Smooth muscle cell (in vitro differentiated cells): ENCODE measurements at regions not wholly inside any gene's neighbourhood (a gene's known extent, or its start where the extent isn't known, plus 50 kb on each side); places are given as distances from the start of the nearest gene placed in this dataset.
A peak's percentile ranks its signal among the peaks of the same experiment; 100 is the strongest.

Experiments used
- DNase-seq: peaks from one replicate; lab custom pipeline; 2025; ENCODE audit not compliant: unreplicated experiment; lab: John Stamatoyannopoulos, UW
- H2AFZ ChIP-seq: fragments of 200-600 bp; sonication (generic); 2 replicates; pipeline ENCODE4 v1.6.0; 2016; ENCODE audit warnings: antibody characterized with exemption, low read depth, mild to moderate bottlenecking
- H3F3A ChIP-seq: fragments of 200-600 bp; sonication (generic); 2 replicates; pipeline ENCODE4 v1.6.0; 2017; ENCODE audit warnings: antibody characterized with exemption, low read depth
- H3K27ac ChIP-seq: fragments of 200-600 bp; sonication (generic); 2 replicates; pipeline ENCODE4 v1.5.1; 2016; ENCODE audit warnings: low read depth, mild to moderate bottlenecking
- H3K27me3 ChIP-seq: fragments of 200-600 bp; sonication (generic); 2 replicates; pipeline ENCODE4 v1.6.1; 2016; ENCODE audit warnings: low read depth, mild to moderate bottlenecking
- H3K36me3 ChIP-seq: fragments of 200-600 bp; sonication (generic); 2 replicates; pipeline ENCODE4 v1.5.1; 2016; ENCODE audit warnings: low read depth
- H3K4me1 ChIP-seq: fragments of 200-600 bp; sonication (generic); 2 replicates; pipeline ENCODE4 v1.5.1; 2016; ENCODE audit warnings: low read depth
- H3K4me2 ChIP-seq: fragments of 200-600 bp; sonication (generic); 2 replicates; pipeline ENCODE4 v1.6.0; 2016; ENCODE audit warnings: mild to moderate bottlenecking
- H3K4me3 ChIP-seq: fragments of 200-600 bp; sonication (generic); 2 replicates; pipeline ENCODE4 v1.5.1; 2016; ENCODE audit warnings: mild to moderate bottlenecking
- H3K79me2 ChIP-seq: fragments of 200-600 bp; sonication (generic); 2 replicates; pipeline ENCODE4 v1.6.0; 2016; ENCODE audit warnings: low read depth, mild to moderate bottlenecking
- H3K9ac ChIP-seq: fragments of 200-600 bp; sonication (generic); 2 replicates; pipeline ENCODE4 v1.6.0; 2016; ENCODE audit warnings: low read depth
- H3K9me3 ChIP-seq: fragments of 200-600 bp; sonication (generic); replicated peaks from 2 replicates; pipeline ENCODE4 v1.5.1; 2016; ENCODE audit warnings: low read depth
- H4K20me1 ChIP-seq: fragments of 200-600 bp; sonication (generic); 2 replicates; pipeline ENCODE4 v1.6.0; 2016; ENCODE audit warnings: low read depth
- WGBS: methylation state at CpG from one replicate; pipeline ENCODE4 v1.1.7; 2016; ENCODE audit warnings: low lambda C conversion rate; 5-methylcytosine and 5-hydroxymethylcytosine counted together
- TF ChIP-seq, protein P1 (sequence below): fragments of 200-600 bp; sonication (generic); IDR thresholded peaks from 2 replicates; pipeline ENCODE4 v1.5.1; 2017; ENCODE audit warnings: borderline replicate concordance, mild to moderate bottlenecking, antibody characterized with exemption; ENCODE audit not compliant: insufficient read depth, poor library complexity, severe bottlenecking

DNA sequence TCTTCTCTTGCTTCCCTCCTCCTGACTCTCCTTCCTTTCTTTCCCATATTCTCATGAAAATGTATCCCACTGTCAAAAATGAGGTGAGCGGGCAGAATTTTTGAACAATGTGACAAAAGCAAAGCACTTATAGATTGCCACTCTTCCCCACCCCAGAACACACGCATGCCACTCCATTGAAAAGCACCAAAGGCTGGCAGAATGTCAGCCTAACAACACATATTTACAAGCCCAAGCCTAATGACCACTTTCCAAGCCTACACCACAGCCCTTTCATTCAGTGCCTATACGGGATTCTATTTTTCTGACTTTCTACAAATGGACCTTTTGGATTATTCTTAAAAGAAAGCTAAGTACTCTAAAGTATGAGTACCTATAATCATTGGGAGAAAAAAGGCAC is 62.9 kb upstream of the METAP2 start:
- 80% methylated on average over 3 of the region's 3 CpGs for WGBS
- Histone ChIP-seq H4K20me1 (no peaks in the 10 kb centered on the region), H3K27me3 (no peaks in the 10 kb centered on the region), H3K4me3 (no peak overlapping the region), H3K4me1 (no peaks in the 10 kb centered on the region), H3K36me3 (no peaks in the 10 kb centered on the region), H2AFZ (no peak overlapping the region), H3F3A (peaks cover 17% of the 10 kb centered on the region), H3K9ac (peak overlapping the region; percentile 17), H3K79me2 (no peaks in the 10 kb centered on the region), H3K27ac (peak overlapping the region; percentile 98), H3K4me2 (no peak overlapping the region), H3K9me3 (no peaks in the 10 kb centered on the region)
- no peak for DNase-seq
- TF ChIP-seq, protein P1, sequence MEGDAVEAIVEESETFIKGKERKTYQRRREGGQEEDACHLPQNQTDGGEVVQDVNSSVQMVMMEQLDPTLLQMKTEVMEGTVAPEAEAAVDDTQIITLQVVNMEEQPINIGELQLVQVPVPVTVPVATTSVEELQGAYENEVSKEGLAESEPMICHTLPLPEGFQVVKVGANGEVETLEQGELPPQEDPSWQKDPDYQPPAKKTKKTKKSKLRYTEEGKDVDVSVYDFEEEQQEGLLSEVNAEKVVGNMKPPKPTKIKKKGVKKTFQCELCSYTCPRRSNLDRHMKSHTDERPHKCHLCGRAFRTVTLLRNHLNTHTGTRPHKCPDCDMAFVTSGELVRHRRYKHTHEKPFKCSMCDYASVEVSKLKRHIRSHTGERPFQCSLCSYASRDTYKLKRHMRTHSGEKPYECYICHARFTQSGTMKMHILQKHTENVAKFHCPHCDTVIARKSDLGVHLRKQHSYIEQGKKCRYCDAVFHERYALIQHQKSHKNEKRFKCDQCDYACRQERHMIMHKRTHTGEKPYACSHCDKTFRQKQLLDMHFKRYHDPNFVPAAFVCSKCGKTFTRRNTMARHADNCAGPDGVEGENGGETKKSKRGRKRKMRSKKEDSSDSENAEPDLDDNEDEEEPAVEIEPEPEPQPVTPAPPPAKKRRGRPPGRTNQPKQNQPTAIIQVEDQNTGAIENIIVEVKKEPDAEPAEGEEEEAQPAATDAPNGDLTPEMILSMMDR = no peak

DNA sequence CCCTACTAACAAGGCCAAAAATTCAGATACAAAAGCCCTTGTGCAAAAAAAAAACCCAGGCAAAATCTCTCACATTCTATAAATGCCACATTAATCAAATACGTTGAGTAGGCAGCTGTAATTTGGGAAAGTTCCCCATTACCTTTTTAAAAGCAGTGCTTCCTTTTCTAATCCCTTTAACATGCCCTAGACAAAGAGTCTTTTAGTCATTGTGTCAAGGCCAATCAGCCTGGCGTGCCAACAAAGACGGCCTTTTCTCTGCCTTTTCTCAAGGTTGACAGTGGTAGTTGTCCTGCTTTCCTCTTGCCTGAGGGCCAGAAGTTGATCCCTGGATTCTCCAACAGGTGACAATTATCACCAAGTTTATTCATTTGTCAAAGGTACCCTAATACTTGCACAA is 62.5 kb upstream of the METAP2 start:
- Histone ChIP-seq H3K4me2 (peak overlapping the region; percentile 56), H3K9ac (no peak overlapping the region), H3K36me3 (no peaks in the 10 kb centered on the region), H3K4me3 (no peak overlapping the region), H3K27ac (peak overlapping the region; percentile 98), H3K27me3 (no peaks in the 10 kb centered on the region), H3K79me2 (no peaks in the 10 kb centered on the region), H3K9me3 (no peaks in the 10 kb centered on the region), H2AFZ (no peak overlapping the region), H3K4me1 (no peaks in the 10 kb centered on the region), H3F3A (peaks cover 17% of the 10 kb centered on the region), H4K20me1 (no peaks in the 10 kb centered on the region)
- TF ChIP-seq, protein P1 = no peak
- WGBS = 83% methylated on average over 3 of the region's 3 CpGs
- no peak for DNase-seq

DNA sequence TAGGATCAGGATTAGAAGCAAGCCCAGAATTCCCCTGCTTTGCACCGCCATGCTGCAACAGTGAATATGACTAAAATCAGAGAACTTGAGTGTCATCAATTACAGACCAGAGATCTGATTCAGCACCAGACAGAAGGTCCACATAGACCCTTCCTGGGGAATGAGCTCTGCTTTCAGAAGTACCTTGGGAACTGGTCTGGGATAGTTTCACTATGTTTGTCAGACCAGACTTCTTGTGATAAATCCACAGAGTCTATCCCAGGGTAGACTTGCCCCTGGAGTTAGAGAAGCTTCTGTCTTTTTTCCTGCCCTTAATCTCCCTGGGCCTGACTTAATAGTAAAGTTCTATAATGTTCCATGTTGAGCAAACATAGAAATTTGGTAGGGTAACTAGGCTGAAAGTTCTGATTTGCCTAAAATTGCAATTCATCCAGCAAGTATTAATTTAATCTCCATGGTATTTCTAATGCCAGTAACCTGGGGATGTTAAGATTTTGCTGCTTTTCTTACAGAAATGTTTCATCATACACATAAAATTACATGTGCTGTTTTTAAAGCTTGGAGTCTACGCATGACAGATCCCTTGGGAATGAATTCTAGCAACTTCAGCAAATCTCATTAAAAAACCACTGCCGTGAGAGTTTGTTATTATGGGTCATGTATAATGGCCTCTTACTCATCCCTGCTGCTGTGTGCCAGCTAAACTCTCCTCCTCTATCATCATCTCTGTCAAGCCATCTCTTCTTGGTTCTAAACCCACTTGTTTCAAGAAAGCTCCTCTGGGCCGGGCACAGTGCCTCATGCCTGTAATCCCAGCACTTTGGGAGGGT is 61.3 kb upstream of the METAP2 start:
- Histone ChIP-seq H3F3A (peaks cover 17% of the 10 kb centered on the region), H3K27ac (peak overlapping the region; percentile 98), H3K79me2 (no peaks in the 10 kb centered on the region), H3K9ac (peak overlapping the region; percentile 86), H3K9me3 (no peaks in the 10 kb centered on the region), H3K27me3 (no peaks in the 10 kb centered on the region), H3K4me2 (peak overlapping the region; percentile 56), H3K4me1 (no peaks in the 10 kb centered on the region), H4K20me1 (no peaks in the 10 kb centered on the region), H3K4me3 (no peak overlapping the region), H2AFZ (no peak overlapping the region), H3K36me3 (no peaks in the 10 kb centered on the region)
- 19% methylated on average over 4 of the region's 4 CpGs for WGBS
- no peak for DNase-seq
- TF ChIP-seq, protein P1 = no peak

DNA sequence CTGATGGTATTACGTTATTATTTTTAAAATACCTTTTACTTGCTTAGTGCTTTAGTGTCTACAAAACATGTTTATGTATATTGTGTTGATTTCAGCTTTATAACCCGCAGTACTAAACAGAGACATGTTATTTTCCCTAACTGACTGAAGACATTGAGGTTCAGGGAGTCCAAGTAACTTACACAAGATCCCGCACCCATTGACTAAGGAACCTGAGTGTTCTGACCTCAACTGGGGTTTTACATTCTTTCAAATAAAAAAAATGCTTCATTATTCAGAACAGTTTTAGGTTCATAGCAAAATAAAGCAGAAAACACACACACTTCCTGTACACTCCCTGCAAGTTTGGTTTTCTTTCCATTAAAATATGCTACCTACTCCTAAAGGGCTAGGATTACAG is 60.4 kb upstream of the METAP2 start:
- WGBS = 96% methylated on average over 3 of the region's 3 CpGs
- Histone ChIP-seq H3K36me3 (no peaks in the 10 kb centered on the region), H3K27ac (peak overlapping the region; percentile 98), H3K9ac (no peak overlapping the region), H3F3A (peaks cover 17% of the 10 kb centered on the region), H3K27me3 (no peaks in the 10 kb centered on the region), H2AFZ (no peak overlapping the region), H3K79me2 (no peaks in the 10 kb centered on the region), H4K20me1 (no peaks in the 10 kb centered on the region), H3K4me2 (no peak overlapping the region), H3K9me3 (no peaks in the 10 kb centered on the region), H3K4me3 (no peak overlapping the region), H3K4me1 (no peaks in the 10 kb centered on the region)
- TF ChIP-seq, protein P1 = no peak
- DNase-seq = no peak
